ENCODE measurements at regions not wholly inside any gene's neighbourhood (a gene's known extent, or its start where the extent isn't known, plus 50 kb on each side); places are given as distances from the start of the nearest gene placed in this dataset.

- Histone ChIP-seq H3K9ac (ENCODE audit: low read length) (no peak overlapping the region), H3K27me3 (ENCODE audit: insufficient read depth, low read depth, low read length) (no peaks in the 10 kb centered on the region), H4K20me1 (ENCODE audit: insufficient read depth) (no peaks in the 10 kb centered on the region), H3K9me2 (ENCODE audit: insufficient read depth, low read length) (no peaks in the 10 kb centered on the region), H3K4me3 (ENCODE audit: low read length) (no peak overlapping the region), H3K27ac (ENCODE audit: low read length) (no peak overlapping the region), H3K79me2 (replicated peaks; ENCODE audit: insufficient read depth, low read length) (no peaks in the 10 kb centered on the region), H3K4me2 (ENCODE audit: low read length) (no peak overlapping the region), H3F3A (ENCODE audit: insufficient read depth, low read length, poor library complexity, severe bottlenecking) (no peaks in the 10 kb centered on the region), H3K36me3 (ENCODE audit: insufficient read depth, low read length) (no peaks in the 10 kb centered on the region), H3K9me3 (ENCODE audit: low read length) (no peaks in the 10 kb centered on the region), H2AFZ (ENCODE audit: low read depth, low read length) (no peak overlapping the region)
- TF ChIP-seq EZH2 (IDR thresholded peaks at IDR 0.05; ENCODE audit: borderline replicate concordance, insufficient read depth, low read length, poor library complexity, severe bottlenecking): no peak
- TF ChIP-seq TAF1 (IDR thresholded peaks at IDR 0.05; ENCODE audit: low read depth): no peak
- TF ChIP-seq RAD21 (conservative IDR thresholded peaks at IDR 0.05): no peak
- TF ChIP-seq MXI1 (conservative IDR thresholded peaks at IDR 0.05; ENCODE audit: poor library complexity, severe bottlenecking): no peak
- no peak for TF ChIP-seq POLR2AphosphoS5 (IDR thresholded peaks at IDR 0.05)
- TF ChIP-seq EP300 (conservative IDR thresholded peaks at IDR 0.05; ENCODE audit: poor library complexity, severe bottlenecking): no peak
- no peak for TF ChIP-seq CTCF (IDR thresholded peaks at IDR 0.05; ENCODE audit: poor library complexity, severe bottlenecking)
- no peak for TF ChIP-seq SMC3 (conservative IDR thresholded peaks at IDR 0.05; ENCODE audit: poor library complexity)
- no peak for TF ChIP-seq REST (IDR thresholded peaks at IDR 0.05; ENCODE audit: borderline replicate concordance)
These were observed 172.4 kb upstream of the AGR3 start for GRCh38 chr7:17054206-17054605.

GRCh38 chr7:17054836-17055235 is 173.1 kb upstream of the AGR3 start:
- Histone ChIP-seq H3K4me3 (ENCODE audit: low read length) (no peak overlapping the region), H3K9me2 (ENCODE audit: insufficient read depth, low read length) (no peaks in the 10 kb centered on the region), H3K4me2 (ENCODE audit: low read length) (no peak overlapping the region), H3K9ac (ENCODE audit: low read length) (no peak overlapping the region), H3K79me2 (replicated peaks; ENCODE audit: insufficient read depth, low read length) (no peaks in the 10 kb centered on the region), H3K27ac (ENCODE audit: low read length) (no peak overlapping the region), H3F3A (ENCODE audit: insufficient read depth, low read length, poor library complexity, severe bottlenecking) (no peaks in the 10 kb centered on the region), H3K9me3 (ENCODE audit: low read length) (no peaks in the 10 kb centered on the region), H3K36me3 (ENCODE audit: insufficient read depth, low read length) (no peaks in the 10 kb centered on the region), H4K20me1 (ENCODE audit: insufficient read depth) (no peaks in the 10 kb centered on the region), H2AFZ (ENCODE audit: low read depth, low read length) (no peak overlapping the region), H3K27me3 (ENCODE audit: insufficient read depth, low read depth, low read length) (no peaks in the 10 kb centered on the region)
- no peak for TF ChIP-seq REST (IDR thresholded peaks at IDR 0.05; ENCODE audit: borderline replicate concordance)
- TF ChIP-seq CTCF (IDR thresholded peaks at IDR 0.05; ENCODE audit: poor library complexity, severe bottlenecking): no peak
- no peak for TF ChIP-seq SMC3 (conservative IDR thresholded peaks at IDR 0.05; ENCODE audit: poor library complexity)
- no peak for TF ChIP-seq MXI1 (conservative IDR thresholded peaks at IDR 0.05; ENCODE audit: poor library complexity, severe bottlenecking)
- TF ChIP-seq RAD21 (conservative IDR thresholded peaks at IDR 0.05): no peak

All from neural cell (in vitro differentiated cells).